ENCODE measurements at regions not wholly inside any gene's neighbourhood (a gene's known extent, or its start where the extent isn't known, plus 50 kb on each side); places are given as distances from the start of the nearest gene placed in this dataset.

DNA sequence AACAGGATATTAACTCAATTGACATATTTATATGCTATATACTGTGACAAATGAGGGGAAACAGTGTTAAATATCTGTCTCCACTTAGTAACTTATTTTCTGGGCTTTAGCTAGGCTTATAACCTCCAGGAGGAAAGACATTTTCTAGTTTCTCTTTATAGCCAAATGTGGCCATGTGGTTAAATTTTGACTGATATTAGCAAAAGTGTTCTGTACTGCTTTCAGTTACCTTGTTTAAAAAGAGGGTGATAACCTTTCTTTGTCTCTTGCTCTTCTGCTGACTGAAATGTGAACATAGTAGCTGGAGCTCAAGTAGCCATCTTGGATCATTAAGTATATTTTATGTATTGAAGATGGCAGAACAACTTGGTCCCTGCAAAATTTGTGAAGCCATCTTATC is 253.7 kb downstream of the PDHA2 start:
- TF ChIP-seq ZBTB7A (IDR thresholded peaks at IDR 0.05; ENCODE audit: low read depth) (no peak), EGR1 (IDR thresholded peaks at IDR 0.05) (no peak), FOXM1 (IDR thresholded peaks at IDR 0.05; ENCODE audit: borderline replicate concordance, low read depth) (no peak), TAF1 (IDR thresholded peaks at IDR 0.05; ENCODE audit: low read depth) (no peak), RAD21 (IDR thresholded peaks at IDR 0.05; ENCODE audit: low read depth) (no peak), EP300 (IDR thresholded peaks at IDR 0.05; ENCODE audit: borderline replicate concordance) (no peak), CREB1 (IDR thresholded peaks at IDR 0.05; ENCODE audit: low read depth) (no peak), NFIC (IDR thresholded peaks at IDR 0.05) (no peak)
- TF ChIP-seq, protein P1, sequence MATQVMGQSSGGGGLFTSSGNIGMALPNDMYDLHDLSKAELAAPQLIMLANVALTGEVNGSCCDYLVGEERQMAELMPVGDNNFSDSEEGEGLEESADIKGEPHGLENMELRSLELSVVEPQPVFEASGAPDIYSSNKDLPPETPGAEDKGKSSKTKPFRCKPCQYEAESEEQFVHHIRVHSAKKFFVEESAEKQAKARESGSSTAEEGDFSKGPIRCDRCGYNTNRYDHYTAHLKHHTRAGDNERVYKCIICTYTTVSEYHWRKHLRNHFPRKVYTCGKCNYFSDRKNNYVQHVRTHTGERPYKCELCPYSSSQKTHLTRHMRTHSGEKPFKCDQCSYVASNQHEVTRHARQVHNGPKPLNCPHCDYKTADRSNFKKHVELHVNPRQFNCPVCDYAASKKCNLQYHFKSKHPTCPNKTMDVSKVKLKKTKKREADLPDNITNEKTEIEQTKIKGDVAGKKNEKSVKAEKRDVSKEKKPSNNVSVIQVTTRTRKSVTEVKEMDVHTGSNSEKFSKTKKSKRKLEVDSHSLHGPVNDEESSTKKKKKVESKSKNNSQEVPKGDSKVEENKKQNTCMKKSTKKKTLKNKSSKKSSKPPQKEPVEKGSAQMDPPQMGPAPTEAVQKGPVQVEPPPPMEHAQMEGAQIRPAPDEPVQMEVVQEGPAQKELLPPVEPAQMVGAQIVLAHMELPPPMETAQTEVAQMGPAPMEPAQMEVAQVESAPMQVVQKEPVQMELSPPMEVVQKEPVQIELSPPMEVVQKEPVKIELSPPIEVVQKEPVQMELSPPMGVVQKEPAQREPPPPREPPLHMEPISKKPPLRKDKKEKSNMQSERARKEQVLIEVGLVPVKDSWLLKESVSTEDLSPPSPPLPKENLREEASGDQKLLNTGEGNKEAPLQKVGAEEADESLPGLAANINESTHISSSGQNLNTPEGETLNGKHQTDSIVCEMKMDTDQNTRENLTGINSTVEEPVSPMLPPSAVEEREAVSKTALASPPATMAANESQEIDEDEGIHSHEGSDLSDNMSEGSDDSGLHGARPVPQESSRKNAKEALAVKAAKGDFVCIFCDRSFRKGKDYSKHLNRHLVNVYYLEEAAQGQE (IDR thresholded peaks at IDR 0.05; ENCODE audit: low read depth): no peak
- TF ChIP-seq, protein P2, sequence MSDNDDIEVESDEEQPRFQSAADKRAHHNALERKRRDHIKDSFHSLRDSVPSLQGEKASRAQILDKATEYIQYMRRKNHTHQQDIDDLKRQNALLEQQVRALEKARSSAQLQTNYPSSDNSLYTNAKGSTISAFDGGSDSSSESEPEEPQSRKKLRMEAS (IDR thresholded peaks at IDR 0.05): no peak

DNA sequence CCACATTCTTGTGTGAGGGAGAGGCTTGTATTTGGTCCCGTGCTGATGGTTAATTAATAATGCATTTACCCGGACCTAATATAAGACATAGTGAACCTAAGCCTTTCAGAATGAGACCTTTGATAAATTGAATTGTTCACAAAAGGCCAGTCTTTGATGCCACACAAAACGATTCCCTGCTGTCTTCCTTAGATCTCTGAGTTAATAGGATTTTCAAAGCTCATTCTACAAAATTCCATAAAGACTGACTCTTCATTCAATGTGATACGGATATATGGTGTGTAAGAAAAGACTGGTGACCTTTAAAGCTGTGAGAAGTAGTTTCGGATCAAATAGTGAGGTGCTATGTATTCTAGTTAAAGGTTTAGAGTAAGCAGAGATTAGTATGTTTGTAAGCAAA is 254.3 kb downstream of the PDHA2 start:
- TF ChIP-seq, protein P3, sequence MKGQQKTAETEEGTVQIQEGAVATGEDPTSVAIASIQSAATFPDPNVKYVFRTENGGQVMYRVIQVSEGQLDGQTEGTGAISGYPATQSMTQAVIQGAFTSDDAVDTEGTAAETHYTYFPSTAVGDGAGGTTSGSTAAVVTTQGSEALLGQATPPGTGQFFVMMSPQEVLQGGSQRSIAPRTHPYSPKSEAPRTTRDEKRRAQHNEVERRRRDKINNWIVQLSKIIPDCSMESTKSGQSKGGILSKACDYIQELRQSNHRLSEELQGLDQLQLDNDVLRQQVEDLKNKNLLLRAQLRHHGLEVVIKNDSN (IDR thresholded peaks at IDR 0.05): no peak
- TF ChIP-seq, protein P1 (IDR thresholded peaks at IDR 0.05; ENCODE audit: low read depth): no peak

DNA sequence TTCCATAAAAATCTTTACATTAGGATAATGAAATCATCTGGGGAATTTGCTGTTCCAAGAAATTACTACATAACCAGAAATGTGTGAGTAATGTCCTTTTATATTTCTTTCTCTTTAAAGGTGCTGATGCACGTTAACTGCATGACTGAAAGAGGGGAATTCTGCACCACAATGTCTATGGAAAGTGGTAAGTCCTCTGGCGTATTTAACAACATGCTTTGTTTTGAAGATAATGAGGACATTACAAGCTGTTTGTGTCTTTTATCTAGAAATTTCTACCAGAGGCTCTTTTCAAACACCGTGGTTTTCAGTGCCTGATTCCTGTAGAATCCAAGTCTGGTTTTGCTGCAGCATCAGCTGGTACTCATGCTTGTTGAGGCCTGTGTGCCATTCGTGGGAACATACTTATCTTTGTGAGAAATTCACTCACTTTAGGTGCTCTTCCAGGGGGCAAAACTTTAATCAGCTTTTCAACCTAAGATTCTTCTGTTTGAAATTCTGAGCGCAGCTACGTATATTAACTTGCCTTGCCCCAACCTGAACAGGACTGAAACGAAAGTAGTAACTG is 257.2 kb downstream of the PDHA2 start:
- TF ChIP-seq EGR1 (IDR thresholded peaks at IDR 0.05) (no peak), NFIC (IDR thresholded peaks at IDR 0.05) (no peak), TCF12 (IDR thresholded peaks at IDR 0.05; ENCODE audit: low read depth) (no peak), CEBPB (IDR thresholded peaks at IDR 0.05) (no peak), CREB1 (IDR thresholded peaks at IDR 0.05; ENCODE audit: low read depth) (no peak)
- TF ChIP-seq, protein P1 (IDR thresholded peaks at IDR 0.05; ENCODE audit: low read depth): no peak
- TF ChIP-seq, protein P3 (IDR thresholded peaks at IDR 0.05): no peak

DNA sequence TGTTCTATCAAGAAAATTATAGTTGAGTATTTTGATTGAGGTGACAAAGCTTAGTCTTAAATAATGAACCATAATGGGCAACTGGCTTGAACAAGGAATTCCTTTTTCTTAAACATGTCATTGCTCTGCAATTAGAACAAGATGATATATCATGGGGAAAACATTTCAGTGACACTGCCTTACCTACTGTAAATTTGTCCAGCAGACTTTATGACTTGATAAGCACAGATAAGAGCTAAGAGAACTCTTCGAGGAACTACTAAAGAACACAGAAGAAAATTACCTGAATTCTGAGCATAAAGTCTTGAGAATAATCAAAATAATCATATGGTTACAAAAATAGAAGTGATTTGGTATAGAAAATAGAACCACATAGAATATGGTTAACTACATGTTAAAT is 257.8 kb downstream of the PDHA2 start:
- TF ChIP-seq, protein P1 (IDR thresholded peaks at IDR 0.05; ENCODE audit: low read depth): no peak
- TF ChIP-seq NFIC (IDR thresholded peaks at IDR 0.05): no peak
- TF ChIP-seq ZBTB7A (IDR thresholded peaks at IDR 0.05; ENCODE audit: low read depth): no peak
- TF ChIP-seq CEBPB (IDR thresholded peaks at IDR 0.05): no peak
- TF ChIP-seq EGR1 (IDR thresholded peaks at IDR 0.05): no peak
- TF ChIP-seq YY1 (IDR thresholded peaks at IDR 0.05; ENCODE audit: low read depth): no peak
- TF ChIP-seq, protein P2 (IDR thresholded peaks at IDR 0.05): no peak
- TF ChIP-seq FOXM1 (IDR thresholded peaks at IDR 0.05; ENCODE audit: borderline replicate concordance, low read depth): no peak
- TF ChIP-seq, protein P3 (IDR thresholded peaks at IDR 0.05): no peak
- TF ChIP-seq TCF12 (IDR thresholded peaks at IDR 0.05; ENCODE audit: low read depth): no peak

Measured in Ishikawa (cell line).